Ascending aorta (tissue), 2 donors: ENCODE measurements at regions not wholly inside any gene's neighbourhood (a gene's known extent, or its start where the extent isn't known, plus 50 kb on each side); places are given as distances from the start of the nearest gene placed in this dataset.

Experiments
- DNase-seq, 2 donors: peaks; one replicate each; pipeline ENCODE4 v3.0.0-alpha.2; 2019; ENCODE audit warnings: low spot score in 2 of 2
- H3K27ac ChIP-seq, 2 donors: fragments of 200-600 bp; sonication (generic); one replicate each; pipeline ENCODE4 v1.5.1; 2016 to 2017; ENCODE audit warnings: mild to moderate bottlenecking in 1 of 2
- H3K27me3 ChIP-seq: fragments of 200-600 bp; sonication (generic); one replicate; pipeline ENCODE4 v1.5.1; 2017
- H3K36me3 ChIP-seq, 2 donors: fragments of 200-600 bp; sonication (generic); one replicate each; pipeline ENCODE4 v1.5.1; 2016
- H3K4me1 ChIP-seq, 2 donors: fragments of 200-600 bp; sonication (generic); one replicate each; pipeline ENCODE4 v1.5.1; 2016 to 2017; ENCODE audit warnings: mild to moderate bottlenecking in 1 of 2
- H3K4me3 ChIP-seq, 2 donors: fragments of 200-600 bp; sonication (generic); one replicate each; pipeline ENCODE4 v1.5.1; 2016 to 2017; ENCODE audit warnings: mild to moderate bottlenecking in 1 of 2
- H3K9me3 ChIP-seq, 2 donors: fragments of 200-600 bp; sonication (generic); one replicate each; pipeline ENCODE4 v1.5.1; 2016
- intact Hi-C: fragments of 100-400 bp; cut with DNase I; formaldehyde crosslinking; loops from one replicate; pipeline ENCODE4 v1.15.1; 2023
- TF ChIP-seq, protein P1 (sequence below), 3 experiments: fragments of 200-600 bp in 2 of 3; fragments of 450-650 bp in 1 of 3; sonication (generic) in 2 of 3; IDR thresholded peaks; one replicate each; pipeline ENCODE4 v1.5.1; 2016 to 2019; ENCODE audit warnings: antibody characterized with exemption in 3 of 3, mild to moderate bottlenecking in 1 of 3, moderate library complexity in 1 of 3

DNA sequence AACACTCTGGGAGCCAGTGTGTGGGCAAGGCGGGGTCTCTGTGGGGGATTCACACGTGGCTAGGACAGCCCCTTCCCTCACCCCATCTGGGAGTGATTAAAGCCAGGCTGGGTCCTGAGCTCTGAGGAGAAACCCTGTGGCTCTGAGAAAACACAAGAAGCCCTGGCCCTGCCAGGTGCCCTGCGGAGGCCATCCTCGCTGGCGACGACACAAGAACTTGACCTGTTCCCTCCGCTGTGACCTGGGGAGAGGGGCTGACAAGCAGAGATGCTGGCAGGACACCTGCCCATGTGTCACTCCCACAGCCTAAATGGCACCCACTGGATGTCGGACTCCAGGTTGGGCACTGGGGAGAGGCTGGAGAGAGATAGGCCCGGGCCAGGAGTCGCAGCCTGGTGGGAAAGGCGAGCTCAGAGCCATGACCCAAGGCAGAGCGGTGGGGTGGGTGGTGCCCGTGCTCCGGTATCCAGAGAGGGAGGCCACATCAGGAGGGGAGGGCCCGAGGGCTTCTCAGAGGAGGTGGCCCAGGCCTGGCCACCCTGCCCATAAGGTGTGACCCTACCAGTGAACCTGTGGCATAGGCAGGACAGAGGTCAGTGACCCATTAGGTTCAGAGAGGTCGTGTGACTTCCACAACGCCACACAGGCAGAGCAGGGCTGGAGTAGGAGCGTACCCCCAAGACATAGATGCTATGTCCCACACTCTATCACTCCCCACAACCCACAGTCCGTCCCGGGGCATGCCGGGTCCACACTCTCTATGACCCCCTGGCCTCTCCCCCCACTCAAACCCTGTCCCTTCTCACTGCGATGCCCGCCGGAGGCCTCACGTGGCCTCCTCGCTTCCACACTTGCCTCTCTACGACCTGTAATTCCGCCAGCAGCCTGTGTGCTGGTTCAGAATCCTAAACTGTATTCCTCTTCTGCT, 59.4 kb upstream of the HPCAL1 start:
- intact Hi-C loops: no loop called here
- Histone ChIP-seq H3K9me3 (no peaks in the 10 kb centered on the region), H3K27me3 (no peaks in the 10 kb centered on the region), H3K36me3 (no peaks in the 10 kb centered on the region), H3K4me3 (no peak overlapping the region), H3K4me1 (no peaks in the 10 kb centered on the region), H3K27ac (no peak overlapping the region)
- no peak for DNase-seq
- TF ChIP-seq, protein P1, sequence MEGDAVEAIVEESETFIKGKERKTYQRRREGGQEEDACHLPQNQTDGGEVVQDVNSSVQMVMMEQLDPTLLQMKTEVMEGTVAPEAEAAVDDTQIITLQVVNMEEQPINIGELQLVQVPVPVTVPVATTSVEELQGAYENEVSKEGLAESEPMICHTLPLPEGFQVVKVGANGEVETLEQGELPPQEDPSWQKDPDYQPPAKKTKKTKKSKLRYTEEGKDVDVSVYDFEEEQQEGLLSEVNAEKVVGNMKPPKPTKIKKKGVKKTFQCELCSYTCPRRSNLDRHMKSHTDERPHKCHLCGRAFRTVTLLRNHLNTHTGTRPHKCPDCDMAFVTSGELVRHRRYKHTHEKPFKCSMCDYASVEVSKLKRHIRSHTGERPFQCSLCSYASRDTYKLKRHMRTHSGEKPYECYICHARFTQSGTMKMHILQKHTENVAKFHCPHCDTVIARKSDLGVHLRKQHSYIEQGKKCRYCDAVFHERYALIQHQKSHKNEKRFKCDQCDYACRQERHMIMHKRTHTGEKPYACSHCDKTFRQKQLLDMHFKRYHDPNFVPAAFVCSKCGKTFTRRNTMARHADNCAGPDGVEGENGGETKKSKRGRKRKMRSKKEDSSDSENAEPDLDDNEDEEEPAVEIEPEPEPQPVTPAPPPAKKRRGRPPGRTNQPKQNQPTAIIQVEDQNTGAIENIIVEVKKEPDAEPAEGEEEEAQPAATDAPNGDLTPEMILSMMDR (IDR thresholded peaks at IDR 0.05): no peak

DNA sequence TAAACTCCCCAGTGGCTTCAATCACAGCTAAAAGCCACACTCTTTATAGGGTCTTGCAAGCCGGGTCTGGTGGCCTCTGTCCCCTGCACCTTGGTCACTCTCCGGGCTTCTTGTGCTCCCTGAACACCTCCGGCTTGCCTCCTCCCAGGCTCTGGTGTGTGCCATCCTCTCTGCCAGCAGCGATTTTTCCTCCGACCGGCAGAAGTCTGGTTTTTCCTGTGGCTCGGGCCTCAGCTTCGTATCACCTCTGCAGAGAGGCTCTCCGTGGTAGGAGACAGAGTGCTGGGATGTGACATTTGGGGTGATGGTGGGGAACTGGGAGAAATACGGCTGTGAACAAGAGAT, 58.8 kb upstream of the HPCAL1 start:
- H3K9me3 ChIP-seq: peaks cover 0 to 5% of the 10 kb centered on the region in 2 donors
- TF ChIP-seq, protein P1 (IDR thresholded peaks at IDR 0.05): no peak
- H3K27ac ChIP-seq: no peak overlapping the region
- intact Hi-C loops: no loop called here
- no peak overlapping the region for H3K4me3 ChIP-seq
- no peaks in the 10 kb centered on the region for H3K36me3 ChIP-seq
- no peaks in the 10 kb centered on the region for H3K4me1 ChIP-seq
- no peak for DNase-seq
- H3K27me3 ChIP-seq: no peaks in the 10 kb centered on the region

DNA sequence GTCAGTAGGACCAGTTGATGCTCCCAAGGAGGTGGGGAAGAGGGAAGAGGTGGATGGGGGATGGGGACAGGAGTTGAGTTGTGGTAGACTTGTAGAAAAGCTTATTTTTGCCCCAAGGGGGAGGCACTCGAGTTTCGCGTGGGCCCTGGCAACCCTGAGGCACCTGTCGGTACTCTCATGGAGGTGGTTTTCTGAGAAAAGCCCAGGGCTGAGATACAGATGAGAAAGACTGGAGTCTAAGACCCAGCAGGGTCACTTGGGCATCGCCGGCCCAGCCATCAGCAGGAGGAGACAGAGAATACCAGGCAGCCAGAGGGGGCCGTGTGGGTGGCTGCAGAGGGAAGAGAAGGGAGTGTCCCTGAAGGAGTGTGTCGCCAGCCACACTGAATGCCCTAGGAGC, 57.7 kb upstream of the HPCAL1 start:
- TF ChIP-seq, protein P1 (IDR thresholded peaks at IDR 0.05): no peak
- no peak for DNase-seq

DNA sequence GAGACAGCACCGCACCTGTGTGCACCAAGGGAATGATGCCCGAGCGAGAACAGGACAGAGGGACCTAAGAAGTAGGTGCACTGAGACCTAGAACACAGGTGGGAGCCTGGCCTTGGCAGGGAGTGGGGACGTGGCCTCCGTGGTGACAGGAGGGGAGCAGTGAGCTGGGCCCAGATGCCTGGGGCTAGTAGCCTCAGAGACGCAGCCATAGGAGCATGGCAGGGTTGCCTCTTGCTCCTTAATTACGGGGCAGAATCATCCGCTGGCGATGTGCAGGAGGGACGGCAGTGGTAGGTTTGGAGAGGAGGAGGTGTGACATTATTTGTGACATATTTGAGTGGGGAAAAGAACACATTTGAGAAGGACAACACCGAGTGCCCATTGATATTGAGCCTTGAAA, 57.0 kb upstream of the HPCAL1 start:
- peaks cover 0 to 22% of the 10 kb centered on the region in 2 donors for H3K9me3 ChIP-seq
- no peak for DNase-seq
- TF ChIP-seq, protein P1 (IDR thresholded peaks at IDR 0.05): no peak
- H3K27ac ChIP-seq: no peak overlapping the region
- H3K36me3 ChIP-seq: no peaks in the 10 kb centered on the region
- no peaks in the 10 kb centered on the region for H3K4me1 ChIP-seq
- H3K4me3 ChIP-seq: no peak overlapping the region
- intact Hi-C loops: no loop called here
- no peaks in the 10 kb centered on the region for H3K27me3 ChIP-seq

More for the DNA sequence above, 57.7 kb upstream of the HPCAL1 start:
- Histone ChIP-seq H3K36me3 (no peaks in the 10 kb centered on the region), H3K27me3 (no peaks in the 10 kb centered on the region), H3K27ac (no peak overlapping the region), H3K4me1 (no peaks in the 10 kb centered on the region), H3K4me3 (no peak overlapping the region), H3K9me3 (peaks cover 0 to 16% of the 10 kb centered on the region in 2 donors)
- intact Hi-C loops: no loop called here

DNA sequence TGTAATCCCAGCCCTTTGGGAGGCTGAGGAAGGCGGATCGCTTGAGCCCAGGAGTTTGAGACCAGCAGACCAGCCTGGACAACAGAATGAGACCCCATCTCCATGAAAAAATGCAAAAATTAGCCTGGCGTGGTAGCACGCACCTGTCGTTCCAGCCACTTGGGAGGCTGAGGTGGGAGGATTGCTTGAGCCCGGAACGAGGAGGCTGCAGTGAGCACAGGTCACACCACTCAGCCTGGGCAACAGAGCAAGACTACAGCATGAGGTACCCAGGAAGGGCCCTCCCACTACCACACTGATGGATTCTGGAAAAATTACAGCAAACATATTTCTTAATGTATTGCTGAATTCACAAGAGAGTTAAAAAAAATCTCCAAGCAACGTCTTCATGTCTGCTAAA, 56.3 kb upstream of the HPCAL1 start:
- intact Hi-C loops: no loop called here
- H3K9me3 ChIP-seq: peaks cover 0 to 24% of the 10 kb centered on the region in 2 donors
- no peaks in the 10 kb centered on the region for H3K4me1 ChIP-seq
- H3K36me3 ChIP-seq: no peaks in the 10 kb centered on the region
- no peak overlapping the region for H3K4me3 ChIP-seq
- H3K27me3 ChIP-seq: no peaks in the 10 kb centered on the region
- TF ChIP-seq, protein P1 (IDR thresholded peaks at IDR 0.05): no peak
- no peak for DNase-seq
- H3K27ac ChIP-seq: no peak overlapping the region
